Chondrocyte (in vitro differentiated cells): ENCODE measurements at regions not wholly inside any gene's neighbourhood (a gene's known extent, or its start where the extent isn't known, plus 50 kb on each side); places are given as distances from the start of the nearest gene placed in this dataset.

ENCODE experiments used
- DNase-seq: peaks from one replicate; pipeline ENCODE4 v3.0.0; 2021; ENCODE audit warnings: mixed read lengths, low spot score
- H3K27ac Mint-ChIP-seq: one replicate; pipeline ENCODE4 v1.8.0; 2021; ENCODE audit warnings: mild to moderate bottlenecking, moderate library complexity, mixed read lengths; ENCODE audit not compliant: unreplicated experiment
- H3K27me3 Mint-ChIP-seq: 2 replicates; pipeline ENCODE4 v1.8.0; 2021; ENCODE audit warnings: low read depth, mixed read lengths
- H3K36me3 Mint-ChIP-seq: 2 replicates; pipeline ENCODE4 v1.8.0; 2021; ENCODE audit warnings: low read depth, mixed read lengths
- H3K4me1 Mint-ChIP-seq: 2 replicates; pipeline ENCODE4 v1.8.0; 2021; ENCODE audit warnings: low read depth, mild to moderate bottlenecking, mixed read lengths
- H3K4me3 Mint-ChIP-seq: one replicate; pipeline ENCODE4 v1.8.0; 2021; ENCODE audit warnings: mild to moderate bottlenecking, moderate library complexity, mixed read lengths; ENCODE audit not compliant: unreplicated experiment
- H3K9me3 Mint-ChIP-seq: 2 replicates; pipeline ENCODE4 v1.8.0; 2021; ENCODE audit warnings: low read depth, mixed read lengths
- CTCF ChIP-seq: fragments of 200-600 bp; sonication (generic); IDR thresholded peaks from 2 replicates; pipeline ENCODE4 v1.5.0; 2021; ENCODE audit warnings: antibody characterized with exemption, mild to moderate bottlenecking, moderate library complexity

GRCh38 chr2:137775529-137775928 lies 188.7 kb upstream of the HNMT start:
- H3K27me3 Mint-ChIP-seq: peaks cover 2% of the 10 kb centered on the region

GRCh38 chr2:137776697-137777096 lies 187.6 kb upstream of the HNMT start:
- no peak overlapping the region for H3K4me3 Mint-ChIP-seq
- H3K27ac Mint-ChIP-seq: no peak overlapping the region
- no peaks in the 10 kb centered on the region for H3K36me3 Mint-ChIP-seq
- H3K4me1 Mint-ChIP-seq: no peaks in the 10 kb centered on the region
- no peak for DNase-seq
- no peak for TF ChIP-seq CTCF
- peaks cover 2% of the 10 kb centered on the region for H3K27me3 Mint-ChIP-seq
- peaks cover 2% of the 10 kb centered on the region for H3K9me3 Mint-ChIP-seq

More at GRCh38 chr2:137775529-137775928, 188.7 kb upstream of the HNMT start:
- Mint-ChIP-seq H3K4me3 (no peak overlapping the region), H3K36me3 (no peaks in the 10 kb centered on the region), H3K27ac (no peak overlapping the region), H3K9me3 (peaks cover 2% of the 10 kb centered on the region), H3K4me1 (no peaks in the 10 kb centered on the region)
- TF ChIP-seq CTCF: no peak
- no peak for DNase-seq

- H3K4me1 Mint-ChIP-seq: no peaks in the 10 kb centered on the region
- peaks cover 26% of the 10 kb centered on the region for H3K9me3 Mint-ChIP-seq
- H3K36me3 Mint-ChIP-seq: no peaks in the 10 kb centered on the region
- no peaks in the 10 kb centered on the region for H3K27me3 Mint-ChIP-seq
- no peak overlapping the region for H3K27ac Mint-ChIP-seq
- no peak for TF ChIP-seq CTCF
- H3K4me3 Mint-ChIP-seq: no peak overlapping the region
- DNase-seq: no peak
Observed at GRCh38 chr2:137797641-137798040, 166.6 kb upstream of the HNMT start.

- DNase-seq: no peak
- H3K4me1 Mint-ChIP-seq: no peaks in the 10 kb centered on the region
Observed at GRCh38 chr2:137799600-137799999, 164.7 kb upstream of the HNMT start.

GRCh38 chr2:137800386-137800785 lies 163.9 kb upstream of the HNMT start:
- no peak overlapping the region for H3K4me3 Mint-ChIP-seq
- no peaks in the 10 kb centered on the region for H3K36me3 Mint-ChIP-seq
- DNase-seq: no peak
- TF ChIP-seq CTCF: no peak
- H3K9me3 Mint-ChIP-seq: peaks cover 34% of the 10 kb centered on the region
- H3K27me3 Mint-ChIP-seq: no peaks in the 10 kb centered on the region
- H3K27ac Mint-ChIP-seq: no peak overlapping the region
- H3K4me1 Mint-ChIP-seq: no peaks in the 10 kb centered on the region

More at GRCh38 chr2:137799600-137799999, 164.7 kb upstream of the HNMT start:
- TF ChIP-seq CTCF: no peak
- Mint-ChIP-seq H3K27ac (no peak overlapping the region), H3K4me3 (no peak overlapping the region), H3K27me3 (no peaks in the 10 kb centered on the region), H3K9me3 (peaks cover 34% of the 10 kb centered on the region), H3K36me3 (no peaks in the 10 kb centered on the region)
